ENCODE measurements at regions not wholly inside any gene's neighbourhood (a gene's known extent, or its start where the extent isn't known, plus 50 kb on each side); places are given as distances from the start of the nearest gene placed in this dataset.

DNA sequence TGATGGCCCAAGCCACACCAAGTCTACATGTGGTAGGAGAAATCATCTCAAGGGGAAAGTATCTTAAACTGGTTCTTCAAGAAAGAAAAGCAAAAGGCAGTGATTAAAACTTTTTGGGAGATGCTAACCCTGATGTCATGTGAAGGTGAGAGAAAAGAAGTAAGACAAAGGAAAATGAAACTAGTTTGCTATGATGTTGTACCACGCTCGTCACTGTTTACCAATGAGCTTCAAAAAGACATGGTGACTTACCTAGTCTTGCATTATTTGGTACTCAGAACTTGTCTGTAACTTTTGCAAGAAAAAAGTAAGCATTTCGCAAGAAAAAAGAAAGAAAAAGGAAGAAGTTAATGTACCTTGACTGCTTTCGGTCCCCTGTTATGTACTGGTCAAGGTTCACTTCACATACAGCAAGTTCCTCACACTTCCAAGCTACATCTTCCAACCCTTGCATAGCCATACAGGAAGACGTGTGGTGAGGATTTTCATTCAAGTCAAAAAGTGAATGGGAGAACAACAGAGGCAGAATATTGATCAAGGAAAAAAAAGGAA lies 739.3 kb downstream of the NR2F1-AS1 start (continued):
- TF ChIP-seq, protein P1, sequence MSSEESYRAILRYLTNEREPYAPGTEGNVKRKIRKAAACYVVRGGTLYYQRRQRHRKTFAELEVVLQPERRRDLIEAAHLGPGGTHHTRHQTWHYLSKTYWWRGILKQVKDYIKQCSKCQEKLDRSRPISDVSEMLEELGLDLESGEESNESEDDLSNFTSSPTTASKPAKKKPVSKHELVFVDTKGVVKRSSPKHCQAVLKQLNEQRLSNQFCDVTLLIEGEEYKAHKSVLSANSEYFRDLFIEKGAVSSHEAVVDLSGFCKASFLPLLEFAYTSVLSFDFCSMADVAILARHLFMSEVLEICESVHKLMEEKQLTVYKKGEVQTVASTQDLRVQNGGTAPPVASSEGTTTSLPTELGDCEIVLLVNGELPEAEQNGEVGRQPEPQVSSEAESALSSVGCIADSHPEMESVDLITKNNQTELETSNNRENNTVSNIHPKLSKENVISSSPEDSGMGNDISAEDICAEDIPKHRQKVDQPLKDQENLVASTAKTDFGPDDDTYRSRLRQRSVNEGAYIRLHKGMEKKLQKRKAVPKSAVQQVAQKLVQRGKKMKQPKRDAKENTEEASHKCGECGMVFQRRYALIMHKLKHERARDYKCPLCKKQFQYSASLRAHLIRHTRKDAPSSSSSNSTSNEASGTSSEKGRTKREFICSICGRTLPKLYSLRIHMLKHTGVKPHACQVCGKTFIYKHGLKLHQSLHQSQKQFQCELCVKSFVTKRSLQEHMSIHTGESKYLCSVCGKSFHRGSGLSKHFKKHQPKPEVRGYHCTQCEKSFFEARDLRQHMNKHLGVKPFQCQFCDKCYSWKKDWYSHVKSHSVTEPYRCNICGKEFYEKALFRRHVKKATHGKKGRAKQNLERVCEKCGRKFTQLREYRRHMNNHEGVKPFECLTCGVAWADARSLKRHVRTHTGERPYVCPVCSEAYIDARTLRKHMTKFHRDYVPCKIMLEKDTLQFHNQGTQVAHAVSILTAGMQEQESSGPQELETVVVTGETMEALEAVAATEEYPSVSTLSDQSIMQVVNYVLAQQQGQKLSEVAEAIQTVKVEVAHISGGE (CRISPR knock-in tag; IDR thresholded peaks at IDR 0.05): no peak
- TF ChIP-seq, protein P2, sequence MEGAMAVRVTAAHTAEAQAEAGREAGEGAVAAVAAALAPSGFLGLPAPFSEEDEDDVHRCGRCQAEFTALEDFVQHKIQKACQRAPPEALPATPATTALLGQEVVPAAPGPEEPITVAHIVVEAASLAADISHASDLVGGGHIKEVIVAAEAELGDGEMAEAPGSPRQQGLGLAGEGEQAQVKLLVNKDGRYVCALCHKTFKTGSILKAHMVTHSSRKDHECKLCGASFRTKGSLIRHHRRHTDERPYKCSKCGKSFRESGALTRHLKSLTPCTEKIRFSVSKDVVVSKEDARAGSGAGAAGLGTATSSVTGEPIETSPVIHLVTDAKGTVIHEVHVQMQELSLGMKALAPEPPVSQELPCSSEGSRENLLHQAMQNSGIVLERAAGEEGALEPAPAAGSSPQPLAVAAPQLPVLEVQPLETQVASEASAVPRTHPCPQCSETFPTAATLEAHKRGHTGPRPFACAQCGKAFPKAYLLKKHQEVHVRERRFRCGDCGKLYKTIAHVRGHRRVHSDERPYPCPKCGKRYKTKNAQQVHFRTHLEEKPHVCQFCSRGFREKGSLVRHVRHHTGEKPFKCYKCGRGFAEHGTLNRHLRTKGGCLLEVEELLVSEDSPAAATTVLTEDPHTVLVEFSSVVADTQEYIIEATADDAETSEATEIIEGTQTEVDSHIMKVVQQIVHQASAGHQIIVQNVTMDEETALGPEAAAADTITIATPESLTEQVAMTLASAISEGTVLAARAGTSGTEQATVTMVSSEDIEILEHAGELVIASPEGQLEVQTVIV (IDR thresholded peaks at IDR 0.05; ENCODE audit: borderline replicate concordance, partially characterized antibody): no peak
- TF ChIP-seq, protein P3, sequence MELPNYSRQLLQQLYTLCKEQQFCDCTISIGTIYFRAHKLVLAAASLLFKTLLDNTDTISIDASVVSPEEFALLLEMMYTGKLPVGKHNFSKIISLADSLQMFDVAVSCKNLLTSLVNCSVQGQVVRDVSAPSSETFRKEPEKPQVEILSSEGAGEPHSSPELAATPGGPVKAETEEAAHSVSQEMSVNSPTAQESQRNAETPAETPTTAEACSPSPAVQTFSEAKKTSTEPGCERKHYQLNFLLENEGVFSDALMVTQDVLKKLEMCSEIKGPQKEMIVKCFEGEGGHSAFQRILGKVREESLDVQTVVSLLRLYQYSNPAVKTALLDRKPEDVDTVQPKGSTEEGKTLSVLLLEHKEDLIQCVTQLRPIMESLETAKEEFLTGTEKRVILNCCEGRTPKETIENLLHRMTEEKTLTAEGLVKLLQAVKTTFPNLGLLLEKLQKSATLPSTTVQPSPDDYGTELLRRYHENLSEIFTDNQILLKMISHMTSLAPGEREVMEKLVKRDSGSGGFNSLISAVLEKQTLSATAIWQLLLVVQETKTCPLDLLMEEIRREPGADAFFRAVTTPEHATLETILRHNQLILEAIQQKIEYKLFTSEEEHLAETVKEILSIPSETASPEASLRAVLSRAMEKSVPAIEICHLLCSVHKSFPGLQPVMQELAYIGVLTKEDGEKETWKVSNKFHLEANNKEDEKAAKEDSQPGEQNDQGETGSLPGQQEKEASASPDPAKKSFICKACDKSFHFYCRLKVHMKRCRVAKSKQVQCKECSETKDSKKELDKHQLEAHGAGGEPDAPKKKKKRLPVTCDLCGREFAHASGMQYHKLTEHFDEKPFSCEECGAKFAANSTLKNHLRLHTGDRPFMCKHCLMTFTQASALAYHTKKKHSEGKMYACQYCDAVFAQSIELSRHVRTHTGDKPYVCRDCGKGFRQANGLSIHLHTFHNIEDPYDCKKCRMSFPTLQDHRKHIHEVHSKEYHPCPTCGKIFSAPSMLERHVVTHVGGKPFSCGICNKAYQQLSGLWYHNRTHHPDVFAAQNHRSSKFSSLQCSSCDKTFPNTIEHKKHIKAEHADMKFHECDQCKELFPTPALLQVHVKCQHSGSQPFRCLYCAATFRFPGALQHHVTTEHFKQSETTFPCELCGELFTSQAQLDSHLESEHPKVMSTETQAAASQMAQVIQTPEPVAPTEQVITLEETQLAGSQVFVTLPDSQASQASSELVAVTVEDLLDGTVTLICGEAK (IDR thresholded peaks at IDR 0.05; ENCODE audit: borderline replicate concordance): no peak
- TF ChIP-seq, protein P4, sequence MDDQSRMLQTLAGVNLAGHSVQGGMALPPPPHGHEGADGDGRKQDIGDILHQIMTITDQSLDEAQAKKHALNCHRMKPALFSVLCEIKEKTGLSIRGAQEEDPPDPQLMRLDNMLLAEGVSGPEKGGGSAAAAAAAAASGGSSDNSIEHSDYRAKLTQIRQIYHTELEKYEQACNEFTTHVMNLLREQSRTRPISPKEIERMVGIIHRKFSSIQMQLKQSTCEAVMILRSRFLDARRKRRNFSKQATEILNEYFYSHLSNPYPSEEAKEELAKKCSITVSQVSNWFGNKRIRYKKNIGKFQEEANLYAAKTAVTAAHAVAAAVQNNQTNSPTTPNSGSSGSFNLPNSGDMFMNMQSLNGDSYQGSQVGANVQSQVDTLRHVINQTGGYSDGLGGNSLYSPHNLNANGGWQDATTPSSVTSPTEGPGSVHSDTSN (IDR thresholded peaks at IDR 0.05; ENCODE audit: insufficient replicate concordance, low read depth, low read length): no peak
- TF ChIP-seq MTA3 (IDR thresholded peaks at IDR 0.05; ENCODE audit: borderline replicate concordance, low read length) (no peak), NFYA (IDR thresholded peaks at IDR 0.05; ENCODE audit: borderline replicate concordance, low read depth, low read length) (no peak), SIX5 (IDR thresholded peaks at IDR 0.05; ENCODE audit: low read depth, low read length, severe bottlenecking) (no peak), FOXK2 (IDR thresholded peaks at IDR 0.05) (no peak), TAF1 (IDR thresholded peaks at IDR 0.05; ENCODE audit: borderline replicate concordance, low read depth, low read length) (no peak), BCL11A (IDR thresholded peaks at IDR 0.05; ENCODE audit: low read depth, low read length) (no peak), IRF4 (IDR thresholded peaks at IDR 0.05; ENCODE audit: low read depth, low read length) (no peak), ZZZ3 (IDR thresholded peaks at IDR 0.05; ENCODE audit: control insufficient read depth, insufficient read length, low read depth) (no peak)
- TF ChIP-seq, protein P5, sequence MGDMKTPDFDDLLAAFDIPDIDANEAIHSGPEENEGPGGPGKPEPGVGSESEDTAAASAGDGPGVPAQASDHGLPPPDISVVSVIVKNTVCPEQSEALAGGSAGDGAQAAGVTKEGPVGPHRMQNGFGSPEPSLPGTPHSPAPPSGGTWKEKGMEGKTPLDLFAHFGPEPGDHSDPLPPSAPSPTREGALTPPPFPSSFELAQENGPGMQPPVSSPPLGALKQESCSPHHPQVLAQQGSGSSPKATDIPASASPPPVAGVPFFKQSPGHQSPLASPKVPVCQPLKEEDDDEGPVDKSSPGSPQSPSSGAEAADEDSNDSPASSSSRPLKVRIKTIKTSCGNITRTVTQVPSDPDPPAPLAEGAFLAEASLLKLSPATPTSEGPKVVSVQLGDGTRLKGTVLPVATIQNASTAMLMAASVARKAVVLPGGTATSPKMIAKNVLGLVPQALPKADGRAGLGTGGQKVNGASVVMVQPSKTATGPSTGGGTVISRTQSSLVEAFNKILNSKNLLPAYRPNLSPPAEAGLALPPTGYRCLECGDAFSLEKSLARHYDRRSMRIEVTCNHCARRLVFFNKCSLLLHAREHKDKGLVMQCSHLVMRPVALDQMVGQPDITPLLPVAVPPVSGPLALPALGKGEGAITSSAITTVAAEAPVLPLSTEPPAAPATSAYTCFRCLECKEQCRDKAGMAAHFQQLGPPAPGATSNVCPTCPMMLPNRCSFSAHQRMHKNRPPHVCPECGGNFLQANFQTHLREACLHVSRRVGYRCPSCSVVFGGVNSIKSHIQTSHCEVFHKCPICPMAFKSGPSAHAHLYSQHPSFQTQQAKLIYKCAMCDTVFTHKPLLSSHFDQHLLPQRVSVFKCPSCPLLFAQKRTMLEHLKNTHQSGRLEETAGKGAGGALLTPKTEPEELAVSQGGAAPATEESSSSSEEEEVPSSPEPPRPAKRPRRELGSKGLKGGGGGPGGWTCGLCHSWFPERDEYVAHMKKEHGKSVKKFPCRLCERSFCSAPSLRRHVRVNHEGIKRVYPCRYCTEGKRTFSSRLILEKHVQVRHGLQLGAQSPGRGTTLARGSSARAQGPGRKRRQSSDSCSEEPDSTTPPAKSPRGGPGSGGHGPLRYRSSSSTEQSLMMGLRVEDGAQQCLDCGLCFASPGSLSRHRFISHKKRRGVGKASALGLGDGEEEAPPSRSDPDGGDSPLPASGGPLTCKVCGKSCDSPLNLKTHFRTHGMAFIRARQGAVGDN (IDR thresholded peaks at IDR 0.05): no peak

Data from GM12878 (cell line).